ENCODE measurements at regions not wholly inside any gene's neighbourhood (a gene's known extent, or its start where the extent isn't known, plus 50 kb on each side); places are given as distances from the start of the nearest gene placed in this dataset.

GRCh38 chrY:8611815-8612214, 725.4 kb upstream of the TSPY4 start:
- ChIA-PET CTCF (ENCODE audit: low intra/inter-chr PET ratio, low total read pairs) (no interaction called here), POLR2A (no interaction called here)
- H3K27ac ChIP-seq (ENCODE audit: extremely low read length, insufficient read depth, low read length) = no peak overlapping the region
- no peak overlapping the region for H3K9ac ChIP-seq (ENCODE audit: insufficient read depth, low read depth, low read length)
- WGBS (ENCODE audit: low lambda C conversion rate) = 80% methylated on average over 1 of the region's 3 CpGs
- BruUV-seq (replicated peaks) = no TSS peak
- DNase-seq (ENCODE audit: low spot score) (no peak), ATAC-seq (no peak), FAIRE-seq (no peak)
- H3K4me3 ChIP-seq (replicated peaks in 1 of 3; ENCODE audit: insufficient read depth in 1 of 3, low read depth in 2 of 3, low read length in 3 of 3) = no peak overlapping the region
- in situ Hi-C loops (cut with HindIII; ENCODE audit: extremely low pct_ligation_motif_present, low pct_unique_long_range_greater_than_20kb) = no loop called here
- no peak overlapping the region for H2AFZ ChIP-seq (ENCODE audit: low read length)
- H3K9me3 ChIP-seq (ENCODE audit: low read length) = peaks cover 12% of the 10 kb centered on the region; the same call in 1 of the 2 replicates
- H3K4me2 ChIP-seq (ENCODE audit: low read depth, low read length) = no peak overlapping the region
- no peaks in the 10 kb centered on the region for H3K27me3 ChIP-seq (ENCODE audit: control insufficient read depth in 1 of 2, insufficient read depth in 2 of 2, low read length in 2 of 2)
- no peaks in the 10 kb centered on the region for H3K36me3 ChIP-seq (replicated peaks in 1 of 2; ENCODE audit: control insufficient read depth in 1 of 2, insufficient read depth in 2 of 2, low read length in 2 of 2)
- no peaks in the 10 kb centered on the region for H3K4me1 ChIP-seq (ENCODE audit: insufficient read depth, low read length)
- H4K20me1 ChIP-seq (ENCODE audit: insufficient read depth, low read length) = no peaks in the 10 kb centered on the region
- TF ChIP-seq, protein P1, sequence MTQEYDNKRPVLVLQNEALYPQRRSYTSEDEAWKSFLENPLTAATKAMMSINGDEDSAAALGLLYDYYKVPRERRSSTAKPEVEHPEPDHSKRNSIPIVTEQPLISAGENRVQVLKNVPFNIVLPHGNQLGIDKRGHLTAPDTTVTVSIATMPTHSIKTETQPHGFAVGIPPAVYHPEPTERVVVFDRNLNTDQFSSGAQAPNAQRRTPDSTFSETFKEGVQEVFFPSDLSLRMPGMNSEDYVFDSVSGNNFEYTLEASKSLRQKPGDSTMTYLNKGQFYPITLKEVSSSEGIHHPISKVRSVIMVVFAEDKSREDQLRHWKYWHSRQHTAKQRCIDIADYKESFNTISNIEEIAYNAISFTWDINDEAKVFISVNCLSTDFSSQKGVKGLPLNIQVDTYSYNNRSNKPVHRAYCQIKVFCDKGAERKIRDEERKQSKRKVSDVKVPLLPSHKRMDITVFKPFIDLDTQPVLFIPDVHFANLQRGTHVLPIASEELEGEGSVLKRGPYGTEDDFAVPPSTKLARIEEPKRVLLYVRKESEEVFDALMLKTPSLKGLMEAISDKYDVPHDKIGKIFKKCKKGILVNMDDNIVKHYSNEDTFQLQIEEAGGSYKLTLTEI (CRISPR knock-in tag; conservative IDR thresholded peaks at IDR 0.05) = no peak
- TF ChIP-seq TEAD2 (CRISPR knock-in tag; IDR thresholded peaks at IDR 0.05) = no peak
- no peak for TF ChIP-seq ZNF282 (IDR thresholded peaks at IDR 0.05; ENCODE audit: partially characterized antibody)
- no peak for TF ChIP-seq RELA (CRISPR knock-in tag; IDR thresholded peaks at IDR 0.05)
- no peak for TF ChIP-seq FOXK1 (CRISPR knock-in tag; IDR thresholded peaks at IDR 0.05; ENCODE audit: borderline replicate concordance, low read depth)
- no peak for TF ChIP-seq MXD1 (CRISPR knock-in tag; IDR thresholded peaks at IDR 0.05)
- no peak for TF ChIP-seq TGIF2 (CRISPR knock-in tag; IDR thresholded peaks at IDR 0.05)
- no peak for TF ChIP-seq ZIK1 (CRISPR knock-in tag; IDR thresholded peaks at IDR 0.05; ENCODE audit: borderline replicate concordance, low read depth)
- TF ChIP-seq ZEB1 (IDR thresholded peaks at IDR 0.05; ENCODE audit: insufficient replicate concordance, low read depth) = no peak
- no peak for TF ChIP-seq FOXA1 (IDR thresholded peaks at IDR 0.05)
- no peak for TF ChIP-seq FOXA1 (CRISPR knock-in tag; IDR thresholded peaks at IDR 0.05)
- TF ChIP-seq ZNF550 (CRISPR knock-in tag; IDR thresholded peaks at IDR 0.05; ENCODE audit: borderline replicate concordance) = no peak
- TF ChIP-seq ZNF850 (CRISPR knock-in tag; conservative IDR thresholded peaks at IDR 0.05) = no peak
- TF ChIP-seq ZNF557 (CRISPR knock-in tag; IDR thresholded peaks at IDR 0.05) = no peak
- no peak for TF ChIP-seq BCL3 (CRISPR knock-in tag; IDR thresholded peaks at IDR 0.05)
- H3K79me2 ChIP-seq (ENCODE audit: insufficient read depth, low read length) = no peaks in the 10 kb centered on the region
- intact Hi-C loops (cut with micrococcal nuclease; ENCODE audit: unreplicated experiment) = no loop called here

Data from HepG2 (cell line).